CD4-positive, alpha-beta T cell treated with Interleukin-15 for 4 hours (primary cell): ENCODE measurements at regions not wholly inside any gene's neighbourhood (a gene's known extent, or its start where the extent isn't known, plus 50 kb on each side); places are given as distances from the start of the nearest gene placed in this dataset.
"Not testable (repeated sequence)": the region's sequence is repeated elsewhere in the genome, so short reads cannot be mapped to it uniquely, and the experiment has no call there.

Experiments used
- DNase-seq: peaks from one replicate; pipeline ENCODE4 v3.0.0-alpha.2; 2020; ENCODE audit warnings: low spot score

- DNase-seq, result no peak
These were observed 575.7 kb upstream of the ACO1 start for GRCh38 chr9:31808766-31809165.

GRCh38 chr9:31820426-31820825 is 564.0 kb upstream of the ACO1 start:
- no peak for DNase-seq

GRCh38 chr9:31821583-31821982 is 562.9 kb upstream of the ACO1 start:
- DNase-seq, result no peak

GRCh38 chr9:31823365-31823764 is 561.1 kb upstream of the ACO1 start:
- DNase-seq, result no peak

GRCh38 chr9:31824860-31825259 is 559.6 kb upstream of the ACO1 start:
- no peak for DNase-seq

GRCh38 chr9:31837211-31837610 is 547.2 kb upstream of the ACO1 start:
- DNase-seq, result no peak

- no peak for DNase-seq
These were observed 545.2 kb upstream of the ACO1 start for GRCh38 chr9:31839273-31839672.

GRCh38 chr9:31840702-31841101 is 543.7 kb upstream of the ACO1 start:
- no peak for DNase-seq

GRCh38 chr9:31847963-31848362 is 536.5 kb upstream of the ACO1 start:
- DNase-seq, result no peak

- no peak for DNase-seq
These were observed 535.7 kb upstream of the ACO1 start for GRCh38 chr9:31848505-31849285.

- no peak for DNase-seq
These were observed 530.3 kb upstream of the ACO1 start for GRCh38 chr9:31854187-31854586.

- DNase-seq, result no peak
These were observed 515.6 kb upstream of the ACO1 start for GRCh38 chr9:31868830-31869229.

- no peak for DNase-seq
These were observed 514.2 kb upstream of the ACO1 start for GRCh38 chr9:31870276-31870675.

GRCh38 chr9:31873722-31874121 is 510.7 kb upstream of the ACO1 start:
- no peak for DNase-seq

GRCh38 chr9:31894008-31894407 is 490.4 kb upstream of the ACO1 start:
- no peak for DNase-seq

- no peak for DNase-seq
These were observed 476.1 kb upstream of the ACO1 start for GRCh38 chr9:31908158-31908890.

GRCh38 chr9:31908891-31909480 is 475.5 kb upstream of the ACO1 start:
- no peak for DNase-seq

GRCh38 chr9:31912636-31913035 is 471.8 kb upstream of the ACO1 start:
- DNase-seq, result no peak

- DNase-seq, result no peak
These were observed 467.7 kb upstream of the ACO1 start for GRCh38 chr9:31916591-31917241.

- DNase-seq, result not testable (repeated sequence)
These were observed 446.7 kb upstream of the ACO1 start for GRCh38 chr9:31937737-31938136.

GRCh38 chr9:31950756-31951155 is 433.7 kb upstream of the ACO1 start:
- no peak for DNase-seq

GRCh38 chr9:31958572-31958971 is 425.9 kb upstream of the ACO1 start:
- no peak for DNase-seq

GRCh38 chr9:31969552-31969951 is 414.9 kb upstream of the ACO1 start:
- DNase-seq, result no peak
